ENCODE measurements at regions not wholly inside any gene's neighbourhood (a gene's known extent, or its start where the extent isn't known, plus 50 kb on each side); places are given as distances from the start of the nearest gene placed in this dataset.

GRCh38 chr12:115857923-115858322 is 419.6 kb downstream of the MED13L start:
- no peak for TF ChIP-seq CTCF (IDR thresholded peaks at IDR 0.05 in 2 of 3, conservative IDR thresholded peaks at IDR 0.05 in 1 of 3; ENCODE audit: borderline replicate concordance in 1 of 3, insufficient read depth in 1 of 3, low read depth in 2 of 3, low read length in 2 of 3)
- TF ChIP-seq POLR2AphosphoS5 (IDR thresholded peaks at IDR 0.05; ENCODE audit: low read depth, low read length): no peak
- TF ChIP-seq POLR2A (IDR thresholded peaks at IDR 0.05; ENCODE audit: borderline replicate concordance, extremely low read depth, insufficient read depth, insufficient read length): no peak
- no peak for TF ChIP-seq ZNF274 (IDR thresholded peaks at IDR 0.05; ENCODE audit: low read depth, low read length)
- TF ChIP-seq RAD21 (IDR thresholded peaks at IDR 0.05; ENCODE audit: low read depth): no peak
- TF ChIP-seq CEBPB (IDR thresholded peaks at IDR 0.05; ENCODE audit: low read depth): no peak

Data from HCT116 (cell line).